Gastroesophageal sphincter (tissue), 2 donors: ENCODE measurements at regions not wholly inside any gene's neighbourhood (a gene's known extent, or its start where the extent isn't known, plus 50 kb on each side); places are given as distances from the start of the nearest gene placed in this dataset.

ENCODE experiments used
- EP300 ChIP-seq: sonication (generic); formaldehyde crosslinking; IDR thresholded peaks from one replicate; pipeline ENCODE4 v1.6.1; 2017; ENCODE audit warnings: antibody characterized with exemption, mild to moderate bottlenecking
- POLR2A ChIP-seq, 2 donors: fragments of 450-650 bp; IDR thresholded peaks; one replicate each; pipeline ENCODE4 v1.6.1; 2017; ENCODE audit warnings: antibody characterized with exemption in 2 of 2, mild to moderate bottlenecking in 2 of 2, moderate library complexity in 1 of 2

DNA sequence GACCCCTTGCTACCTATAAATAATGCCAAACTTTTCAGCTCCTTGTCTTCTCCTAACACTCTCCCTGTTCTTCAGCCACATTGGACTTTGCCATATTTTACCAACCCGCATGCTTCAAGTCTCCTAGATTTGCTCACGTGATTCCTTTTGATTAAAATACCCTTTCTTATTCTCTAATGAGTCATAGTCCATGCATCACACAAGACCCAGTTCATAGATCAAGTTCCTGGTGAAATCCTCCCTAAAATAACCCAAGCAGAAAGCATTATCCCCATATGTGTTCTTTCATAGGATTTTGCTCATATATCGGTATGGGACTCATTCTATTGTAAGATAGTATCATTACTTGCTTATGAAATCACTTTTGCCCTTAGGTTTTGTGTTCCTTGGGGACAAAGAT, 108.9 kb upstream of the STXBP5 start:
- TF ChIP-seq EP300 (no peak), POLR2A (IDR thresholded peaks at IDR 0.05) (no peak)
